Peyer's patch (tissue), 4 donors: ENCODE measurements at regions not wholly inside any gene's neighbourhood (a gene's known extent, or its start where the extent isn't known, plus 50 kb on each side); places are given as distances from the start of the nearest gene placed in this dataset.
"Not testable (repeated sequence)": the region's sequence is repeated elsewhere in the genome, so short reads cannot be mapped to it uniquely, and the experiment has no call there.

Experiments used
- CTCF ChIP-seq, 6 experiments: fragments of 450-650 bp in 4 of 6; fragments of 200-600 bp in 2 of 6; sonication (generic) in 1 of 6; IDR thresholded peaks; one replicate each; pipeline ENCODE4 v1.5.1; 2017 to 2019; ENCODE audit warnings: antibody characterized with exemption in 6 of 6, mild to moderate bottlenecking in 3 of 6, moderate library complexity in 1 of 6
- POLR2A ChIP-seq, 2 donors: fragments of 450-650 bp; IDR thresholded peaks; one replicate each; pipeline ENCODE4 v1.5.1; 2017; ENCODE audit warnings: antibody characterized with exemption in 2 of 2, mild to moderate bottlenecking in 2 of 2, moderate library complexity in 2 of 2

GRCh38 chr4:187505798-187506141, 489.8 kb upstream of the ZFP42 start:
- TF ChIP-seq POLR2A, CTCF (IDR thresholded peaks at IDR 0.05): not testable (repeated sequence)
